Epithelial cell of prostate (primary cell): ENCODE measurements at regions not wholly inside any gene's neighbourhood (a gene's known extent, or its start where the extent isn't known, plus 50 kb on each side); places are given as distances from the start of the nearest gene placed in this dataset.
A peak's percentile ranks its signal among the peaks of the same experiment; 100 is the strongest.
"Not testable (repeated sequence)": the region's sequence is repeated elsewhere in the genome, so short reads cannot be mapped to it uniquely, and the experiment has no call there.

Experiments
- DNase-seq: peaks from one replicate; pipeline ENCODE4 v3.0.0-alpha.2; 2011; ENCODE audit warnings: low read depth, low spot score
- H3K27ac ChIP-seq: fragments of 450-650 bp; 2 replicates; pipeline ENCODE4 v1.5.1; 2017; ENCODE audit warnings: mild to moderate bottlenecking

GRCh38 chr1:203401199-203401877 lies 50.4 kb upstream of the FMOD start:
- no peak for DNase-seq
- no peak overlapping the region for H3K27ac ChIP-seq

- peak overlapping the region; percentile 23 for H3K27ac ChIP-seq
- DNase-seq, result no peak
Observed at GRCh38 chr1:203402152-203402551, 51.2 kb upstream of the FMOD start.

DNA sequence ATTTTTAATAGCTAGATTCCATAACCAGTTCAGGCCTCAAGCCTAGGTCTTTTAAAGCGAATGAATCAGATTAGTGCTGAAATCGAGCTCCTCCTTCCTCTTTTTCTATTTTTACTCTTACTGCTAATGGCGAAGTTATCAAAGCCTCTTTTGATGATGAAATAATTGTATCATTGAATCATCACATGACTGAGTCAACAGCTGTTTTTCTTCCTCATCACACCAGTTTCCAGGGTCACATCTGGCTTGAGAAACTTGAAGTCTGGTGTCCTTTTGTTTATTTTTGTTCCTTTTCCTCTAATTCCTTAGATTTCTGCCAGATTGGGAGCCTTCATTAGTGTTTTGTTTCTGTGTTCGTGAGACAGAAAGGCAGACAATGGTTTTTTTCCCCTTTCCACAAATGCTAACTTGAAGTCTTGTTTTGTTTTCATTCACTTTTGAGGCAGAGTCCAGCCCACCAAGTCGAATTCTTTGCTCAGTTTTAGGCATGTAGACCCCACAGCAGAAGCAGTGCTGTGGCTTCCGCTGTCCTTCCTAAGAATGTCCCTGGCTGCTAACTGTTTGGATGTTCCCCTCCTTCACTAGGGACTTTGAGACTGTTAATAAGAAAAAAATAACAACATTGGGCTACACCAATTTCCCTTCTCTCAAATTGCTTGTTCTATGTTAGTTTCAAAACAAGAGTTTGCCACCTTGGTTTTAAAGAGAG lies 51.9 kb upstream of the FMOD start:
- DNase-seq, result no peak
- peak overlapping the region; percentile 23 for H3K27ac ChIP-seq

DNA sequence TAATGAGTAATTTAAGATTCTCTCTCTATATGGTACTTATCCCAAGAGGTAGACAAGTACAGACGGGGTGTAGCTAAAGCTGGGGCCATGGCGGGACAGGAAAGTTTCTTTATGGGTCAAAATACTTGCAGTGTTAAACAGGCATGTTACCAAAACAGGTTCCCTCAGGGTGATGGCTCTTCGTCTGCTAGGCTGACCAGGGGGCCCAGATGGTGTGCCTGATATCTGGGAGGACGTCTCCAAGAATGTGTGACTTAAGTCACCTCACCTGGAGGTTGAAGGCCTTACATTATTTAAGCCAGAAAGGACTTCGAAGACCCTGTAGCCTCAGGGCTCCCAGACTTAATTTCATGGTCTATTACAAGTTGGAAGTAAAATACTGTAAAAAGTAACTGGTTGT lies 52.7 kb upstream of the FMOD start:
- DNase-seq, result no peak
- no peak overlapping the region for H3K27ac ChIP-seq

- no peak overlapping the region for H3K27ac ChIP-seq
- DNase-seq, result no peak
Observed at GRCh38 chr1:203404546-203404945, 53.6 kb upstream of the FMOD start.

GRCh38 chr1:203405703-203406438 lies 54.9 kb upstream of the FMOD start:
- DNase-seq, result no peak
- no peak overlapping the region for H3K27ac ChIP-seq

DNA sequence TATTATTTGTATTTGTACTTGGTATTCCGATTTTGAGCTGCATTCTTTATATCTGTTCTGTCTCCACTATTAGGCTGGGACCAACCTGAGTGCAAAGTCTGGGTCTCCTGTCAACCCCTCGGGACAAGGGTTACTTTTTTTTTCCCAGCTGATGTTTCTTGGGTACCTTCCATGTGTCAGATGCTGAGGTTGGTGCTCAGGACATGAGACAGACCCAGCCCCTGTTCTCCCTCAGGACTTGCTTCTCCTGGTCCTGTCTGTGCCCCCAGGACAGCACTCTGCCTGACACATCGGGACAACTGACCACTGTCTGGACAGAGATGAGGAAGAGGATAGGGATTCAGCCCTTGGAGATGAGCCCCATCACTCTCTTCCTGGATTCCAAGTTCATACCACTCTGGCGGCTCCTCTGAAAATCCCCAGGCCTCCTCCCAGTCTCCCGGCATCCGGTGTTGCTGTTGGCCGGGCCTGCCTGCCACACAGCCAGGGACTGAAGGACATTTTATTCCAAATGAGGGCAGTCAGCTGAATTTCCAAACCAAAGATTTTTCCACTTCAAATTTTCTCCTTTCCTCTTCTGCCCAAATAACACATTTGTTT lies 55.6 kb upstream of the FMOD start:
- no peak for DNase-seq
- no peak overlapping the region for H3K27ac ChIP-seq

GRCh38 chr1:203407296-203407695 lies 56.4 kb upstream of the FMOD start:
- DNase-seq, result no peak
- no peak overlapping the region for H3K27ac ChIP-seq

- no peak overlapping the region for H3K27ac ChIP-seq
- DNase-seq, result no peak
Observed at GRCh38 chr1:203408486-203409481, 57.9 kb upstream of the FMOD start.

DNA sequence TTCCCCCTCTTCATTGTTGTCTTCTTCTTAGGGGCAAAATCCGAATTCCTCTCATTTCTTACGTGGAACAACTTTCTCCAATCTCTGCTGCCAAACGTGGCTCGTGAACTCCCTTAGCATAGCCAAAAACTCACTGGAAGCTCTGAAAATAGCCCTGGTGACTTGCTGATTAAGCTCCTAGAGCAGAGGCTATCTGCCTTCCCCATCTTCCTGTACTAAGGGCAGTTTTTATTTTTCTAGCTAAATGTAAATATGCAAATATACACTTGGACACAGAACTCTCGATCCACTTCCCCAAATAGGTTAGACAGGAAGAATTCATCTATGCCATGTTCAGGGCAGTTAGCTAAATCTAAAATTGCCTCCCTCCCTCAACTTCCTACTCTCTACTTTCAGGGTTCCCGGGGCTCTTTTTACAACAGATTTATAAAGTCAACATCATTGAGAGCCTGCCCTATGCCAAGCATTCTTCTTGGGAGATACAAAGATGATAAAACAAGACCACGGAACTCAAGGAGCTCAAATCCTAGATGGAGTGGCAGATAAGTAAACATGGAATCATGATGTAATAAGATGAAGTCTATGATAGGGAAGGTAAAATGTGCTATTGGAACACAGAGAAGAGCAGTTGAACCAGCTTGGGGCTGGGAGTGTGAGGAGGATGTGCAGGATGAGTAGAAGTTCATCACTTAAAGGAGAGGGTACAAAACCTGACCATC lies 59.4 kb upstream of the FMOD start:
- no peak overlapping the region for H3K27ac ChIP-seq
- DNase-seq, result no peak

GRCh38 chr1:203411431-203411830 lies 60.5 kb upstream of the FMOD start:
- H3K27ac ChIP-seq, DNase-seq: not testable (repeated sequence)

DNA sequence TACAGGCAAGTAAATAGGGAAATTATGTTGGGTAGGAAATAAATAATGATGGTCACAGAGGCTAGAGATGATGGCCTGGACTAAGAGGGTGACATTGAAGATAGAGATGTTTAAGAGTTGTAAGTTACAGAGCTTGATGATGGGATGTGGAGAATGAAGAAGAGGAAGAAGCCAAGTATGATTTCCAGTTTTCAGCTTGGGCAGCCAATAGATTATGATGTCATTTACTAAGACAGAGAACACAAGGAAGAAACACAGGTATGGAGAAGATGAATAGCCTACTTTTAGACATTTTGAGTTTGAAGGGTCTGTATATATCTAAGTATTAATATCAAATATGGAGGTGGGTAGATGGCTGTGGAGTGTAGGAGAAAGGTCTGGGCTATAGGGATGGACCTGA lies 56.0 kb upstream of the PRELP start:
- no peak overlapping the region for H3K27ac ChIP-seq
- DNase-seq, result no peak

DNA sequence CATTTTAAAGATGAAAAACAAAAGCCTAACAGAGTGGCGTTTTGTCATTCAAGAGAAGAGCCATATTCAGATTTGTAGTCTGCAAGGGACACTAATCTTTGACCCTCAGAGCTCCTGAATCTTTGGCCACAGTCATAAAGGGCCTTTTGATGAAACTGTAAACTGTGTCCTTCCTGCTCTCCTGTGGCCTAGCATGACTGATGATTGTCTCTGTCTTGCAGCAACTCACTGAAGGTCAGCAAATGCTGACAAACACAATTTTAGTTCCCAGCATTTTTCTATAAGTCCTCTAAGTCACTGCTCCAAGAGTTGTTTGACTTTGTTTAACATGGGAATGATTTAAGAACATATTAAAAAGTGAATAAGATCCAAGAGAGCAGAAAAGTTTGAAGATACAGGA lies 55.3 kb upstream of the PRELP start:
- DNase-seq, result no peak

DNA sequence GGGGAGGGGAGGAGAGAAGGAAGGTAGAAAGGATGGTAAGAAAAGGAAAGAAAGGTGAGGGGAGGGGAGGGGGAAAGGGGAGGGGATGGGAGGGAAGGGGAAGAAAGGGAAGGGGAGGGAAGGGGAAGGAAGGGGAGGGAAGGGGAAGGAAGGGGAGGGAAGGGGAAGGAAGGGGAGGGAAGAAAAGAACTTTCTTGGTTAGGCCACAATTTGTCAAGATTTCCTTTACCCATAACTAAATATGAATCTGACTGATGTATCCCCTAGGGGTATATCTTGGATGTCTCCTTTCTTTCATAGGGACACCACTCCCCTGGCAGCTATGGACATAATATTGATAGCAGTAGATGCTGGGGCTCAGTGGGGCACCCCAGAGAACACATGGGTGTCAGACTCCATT lies 54.4 kb upstream of the PRELP start:
- no peak for DNase-seq
- no peak overlapping the region for H3K27ac ChIP-seq

More for the DNA sequence above, 55.3 kb upstream of the PRELP start:
- H3K27ac ChIP-seq, result no peak overlapping the region

GRCh38 chr1:203422116-203422515 lies 53.5 kb upstream of the PRELP start:
- no peak for DNase-seq
- H3K27ac ChIP-seq, result no peak overlapping the region

GRCh38 chr1:203422656-203423055 lies 53.0 kb upstream of the PRELP start:
- peak; percentile 33 for DNase-seq
- no peak overlapping the region for H3K27ac ChIP-seq

- no peak overlapping the region for H3K27ac ChIP-seq
- no peak for DNase-seq
Observed at GRCh38 chr1:203424285-203424684, 51.3 kb upstream of the PRELP start.

DNA sequence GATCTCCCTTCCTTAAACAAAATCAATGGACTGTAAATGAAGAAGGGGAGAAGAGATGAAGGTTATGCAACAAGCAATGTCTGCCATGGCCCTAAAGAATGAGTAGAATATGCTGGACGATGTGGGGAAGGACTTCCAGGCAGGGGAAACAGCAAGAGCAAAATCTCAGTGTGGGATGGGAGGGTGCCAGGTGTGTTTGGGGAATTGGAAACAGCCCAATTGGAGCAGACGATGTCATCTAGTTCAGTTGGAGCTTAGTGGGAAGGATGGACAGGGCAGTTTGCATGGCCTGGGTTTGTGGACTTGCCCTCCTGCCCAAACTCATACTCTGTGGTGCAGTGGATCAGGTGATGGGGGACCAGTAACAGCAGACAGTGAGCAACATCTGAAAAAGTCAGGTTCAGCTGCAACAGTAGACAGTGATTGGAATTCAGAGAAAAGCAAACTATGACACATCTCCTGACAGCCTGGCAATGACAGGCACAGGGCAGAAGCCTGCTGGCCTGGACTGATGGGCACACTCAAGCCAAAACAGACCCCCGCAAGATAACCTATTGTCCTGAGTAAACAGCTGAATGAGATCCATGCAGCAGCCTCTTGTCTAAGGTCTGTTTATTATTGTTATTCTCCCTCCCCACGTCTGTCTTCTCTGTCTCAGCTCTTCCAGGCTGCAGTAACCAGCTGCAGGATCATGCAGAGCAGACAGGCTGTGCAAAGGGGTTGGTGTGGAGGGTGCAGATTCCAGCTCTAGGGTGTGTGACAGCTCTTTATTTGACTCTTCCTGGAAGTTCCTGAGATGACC lies 50.5 kb upstream of the PRELP start:
- no peak overlapping the region for H3K27ac ChIP-seq
- DNase-seq, result no peak

- no peak for DNase-seq
Observed at GRCh38 chr1:203425663-203425975, 50.0 kb upstream of the PRELP start.

More at GRCh38 chr1:203425663-203425975, 50.0 kb upstream of the PRELP start:
- no peak overlapping the region for H3K27ac ChIP-seq
